Lung (tissue), 11 donors: ENCODE measurements at regions not wholly inside any gene's neighbourhood (a gene's known extent, or its start where the extent isn't known, plus 50 kb on each side); places are given as distances from the start of the nearest gene placed in this dataset.

Experiments
- ATAC-seq: fragments of 200-7000 bp; cut with Tn5 transposase; one replicate; pipeline ENCODE4 v1.9.1; 2020; ENCODE audit warnings: moderate number of reproducible peaks; ENCODE audit not compliant: insufficient read depth, low FRiP score
- DNase-seq, 3 donors: peaks; one replicate each; pipeline ENCODE4 v3.0.0-alpha.2; 2013 to 2017
- H3K27ac ChIP-seq, 2 donors: one replicate each; pipeline ENCODE4 v1.5.1; 2013; ENCODE audit warnings: mild to moderate bottlenecking in 2 of 2, moderate library complexity in 2 of 2, control low read depth in 1 of 2, inconsistent platforms in 1 of 2, low read depth in 1 of 2, low read length in 1 of 2
- H3K27me3 ChIP-seq, 3 donors: one replicate each; pipeline ENCODE4 v1.5.1; 2013; ENCODE audit warnings: low read length in 2 of 3; ENCODE audit not compliant: control insufficient read depth in 3 of 3, insufficient read depth in 3 of 3
- H3K36me3 ChIP-seq, 4 donors: one replicate each; pipeline ENCODE4 v1.5.1; 2013; ENCODE audit warnings: low read length in 4 of 4, mild to moderate bottlenecking in 1 of 4, moderate library complexity in 1 of 4; ENCODE audit not compliant: control insufficient read depth in 4 of 4, insufficient read depth in 4 of 4
- H3K4me1 ChIP-seq, 5 donors: one replicate each; pipeline ENCODE4 v1.5.1; 2013; ENCODE audit warnings: low read length in 5 of 5, mild to moderate bottlenecking in 2 of 5, moderate library complexity in 1 of 5; ENCODE audit not compliant: control insufficient read depth in 5 of 5, insufficient read depth in 5 of 5
- H3K4me3 ChIP-seq: one replicate; pipeline ENCODE4 v1.5.1; 2013; ENCODE audit warnings: mild to moderate bottlenecking, control low read depth, moderate library complexity
- H3K9ac ChIP-seq, 2 donors: one replicate each; pipeline ENCODE4 v1.5.1; 2013; ENCODE audit warnings: low read length in 2 of 2, control low read depth in 1 of 2; ENCODE audit not compliant: insufficient read depth in 1 of 2
- H3K9me3 ChIP-seq, 4 donors: one replicate each; pipeline ENCODE4 v1.5.1; 2013; ENCODE audit warnings: low read length in 3 of 4, mild to moderate bottlenecking in 1 of 4, moderate library complexity in 1 of 4; ENCODE audit not compliant: control insufficient read depth in 4 of 4, insufficient read depth in 3 of 4
- WGBS, 2 donors: extraction: QIAGEN DNeasy Blood & Tissue Kit; methylation state at CpG; one replicate each; pipeline ENCODE4 v1.1.7; 2013; 5-methylcytosine and 5-hydroxymethylcytosine counted together
- TF ChIP-seq, protein P1 (sequence below): IDR thresholded peaks from 2 replicates; pipeline ENCODE4 v1.5.1; 2012; ENCODE audit warnings: mild to moderate bottlenecking; ENCODE audit errors: control extremely low read depth, extremely low read depth
- donor health status: control.
- donor health status: control.
- donor health status: Bipolar disorder and iron deficiency.
- donor health status: healthy.
- donor health status: DM: yes; HTN: yes; CAD: no.

DNA sequence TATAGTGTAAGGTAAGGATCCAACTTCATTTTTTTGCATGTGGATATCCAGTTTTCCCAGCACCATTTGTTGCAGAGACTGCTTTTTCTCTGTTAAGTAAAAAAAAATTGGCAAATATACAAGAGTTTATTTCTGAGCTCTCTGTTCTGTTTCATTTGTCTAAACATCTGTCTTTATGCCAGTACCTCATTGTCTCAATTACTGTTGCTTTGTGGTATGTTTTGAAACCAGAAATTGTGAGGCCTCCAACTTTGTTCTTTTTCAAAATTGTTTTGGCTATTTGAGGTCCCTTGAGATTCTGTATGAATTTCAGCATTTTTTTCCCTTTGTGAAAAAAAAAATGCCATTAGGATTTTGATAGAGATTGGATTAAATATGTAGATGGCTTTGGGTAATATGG, 150.5 kb downstream of the MINAR1 start:
- no peak for ATAC-seq
- Histone ChIP-seq H3K27me3 (no peaks in the 10 kb centered on the region), H3K36me3 (no peaks in the 10 kb centered on the region), H3K9ac (no peak overlapping the region), H3K27ac (no peak overlapping the region), H3K9me3 (no peaks in the 10 kb centered on the region), H3K4me3 (no peak overlapping the region), H3K4me1 (no peaks in the 10 kb centered on the region)
- DNase-seq: no peak
- TF ChIP-seq, protein P1, sequence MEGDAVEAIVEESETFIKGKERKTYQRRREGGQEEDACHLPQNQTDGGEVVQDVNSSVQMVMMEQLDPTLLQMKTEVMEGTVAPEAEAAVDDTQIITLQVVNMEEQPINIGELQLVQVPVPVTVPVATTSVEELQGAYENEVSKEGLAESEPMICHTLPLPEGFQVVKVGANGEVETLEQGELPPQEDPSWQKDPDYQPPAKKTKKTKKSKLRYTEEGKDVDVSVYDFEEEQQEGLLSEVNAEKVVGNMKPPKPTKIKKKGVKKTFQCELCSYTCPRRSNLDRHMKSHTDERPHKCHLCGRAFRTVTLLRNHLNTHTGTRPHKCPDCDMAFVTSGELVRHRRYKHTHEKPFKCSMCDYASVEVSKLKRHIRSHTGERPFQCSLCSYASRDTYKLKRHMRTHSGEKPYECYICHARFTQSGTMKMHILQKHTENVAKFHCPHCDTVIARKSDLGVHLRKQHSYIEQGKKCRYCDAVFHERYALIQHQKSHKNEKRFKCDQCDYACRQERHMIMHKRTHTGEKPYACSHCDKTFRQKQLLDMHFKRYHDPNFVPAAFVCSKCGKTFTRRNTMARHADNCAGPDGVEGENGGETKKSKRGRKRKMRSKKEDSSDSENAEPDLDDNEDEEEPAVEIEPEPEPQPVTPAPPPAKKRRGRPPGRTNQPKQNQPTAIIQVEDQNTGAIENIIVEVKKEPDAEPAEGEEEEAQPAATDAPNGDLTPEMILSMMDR: no peak

- H3K36me3 ChIP-seq: no peaks in the 10 kb centered on the region
- peaks cover 0 to 10% (median 5%) of the 10 kb centered on the region in 3 donors for H3K27me3 ChIP-seq
- H3K27ac ChIP-seq: no peak overlapping the region
- DNase-seq (no peak), ATAC-seq (no peak)
- H3K9me3 ChIP-seq: no peaks in the 10 kb centered on the region
- WGBS, 2 donors: 74 to 78% methylated on average over 6 of the region's 6 CpGs
- no peak overlapping the region for H3K4me3 ChIP-seq
- no peaks in the 10 kb centered on the region for H3K4me1 ChIP-seq
- TF ChIP-seq, protein P1: no peak
- no peak overlapping the region for H3K9ac ChIP-seq
Measured at GRCh38 chr15:79592126-79592525, 160.0 kb downstream of the MINAR1 start.

DNA sequence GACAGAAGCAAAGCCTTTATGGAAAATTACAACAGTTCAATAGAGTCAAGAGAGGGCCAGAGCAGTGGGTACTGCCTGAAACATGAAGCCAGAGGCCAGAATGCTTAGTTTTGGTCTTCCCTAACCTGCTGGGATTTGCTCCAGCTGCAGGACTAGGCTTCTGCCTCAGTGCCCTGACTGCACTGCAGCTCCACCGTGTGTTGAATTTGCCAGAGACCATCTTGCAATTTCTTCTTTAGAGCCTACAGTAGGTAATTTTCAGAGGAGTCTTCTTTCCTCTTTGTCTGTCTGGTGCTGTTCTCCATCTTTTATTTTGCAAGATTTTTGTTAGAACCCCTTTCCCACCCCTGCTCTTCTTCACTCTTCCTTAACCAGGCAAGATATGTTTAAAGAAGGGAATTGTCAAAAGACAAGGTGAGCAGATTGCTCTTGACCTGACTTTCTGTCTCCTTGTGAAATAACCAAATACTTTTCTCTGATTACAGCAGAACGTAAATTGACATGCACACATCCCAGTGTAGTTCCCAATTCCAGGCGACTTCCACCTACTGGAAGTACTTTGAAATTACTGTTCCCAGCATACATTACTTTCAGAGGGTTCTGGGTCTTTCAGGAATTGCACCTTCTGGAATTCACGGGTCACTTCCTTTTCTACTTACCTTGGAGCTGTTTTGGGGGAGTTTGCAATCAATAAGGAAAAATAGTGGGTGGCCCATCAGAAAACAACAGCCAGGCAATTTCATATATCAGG, 161.2 kb downstream of the MINAR1 start:
- H3K27ac ChIP-seq: no peak overlapping the region
- 38 to 46% methylated on average over 4 of the region's 4 CpGs for WGBS, 2 donors
- H3K9me3 ChIP-seq: no peaks in the 10 kb centered on the region
- DNase-seq (no peak), ATAC-seq (no peak)
- H3K36me3 ChIP-seq: no peaks in the 10 kb centered on the region
- no peaks in the 10 kb centered on the region for H3K4me1 ChIP-seq
- peaks cover 0 to 13% (median 5%) of the 10 kb centered on the region in 3 donors for H3K27me3 ChIP-seq
- TF ChIP-seq, protein P1: no peak
- H3K9ac ChIP-seq: no peak overlapping the region
- no peak overlapping the region for H3K4me3 ChIP-seq

DNA sequence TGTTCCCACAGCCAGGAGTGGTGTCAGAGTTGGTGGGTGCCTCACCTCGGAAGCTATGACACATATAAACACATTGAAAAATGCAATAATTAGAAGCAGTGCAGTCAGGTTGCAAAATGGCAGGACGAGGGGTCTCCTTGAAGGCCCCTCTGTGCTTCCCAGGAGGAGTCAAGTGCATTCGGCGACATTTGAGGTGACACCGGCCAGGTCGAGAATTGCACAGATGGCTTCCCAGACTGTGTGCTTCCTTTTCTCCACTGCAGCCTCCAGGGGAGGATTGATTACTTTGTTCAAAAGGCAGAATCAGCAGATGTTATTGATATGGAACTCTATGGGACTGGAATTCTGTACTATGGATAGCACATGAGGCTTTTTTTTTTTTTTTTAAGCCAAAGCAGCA, 163.2 kb downstream of the MINAR1 start:
- H3K27ac ChIP-seq: no peak overlapping the region
- DNase-seq: no peak
- H3K4me1 ChIP-seq: no peaks in the 10 kb centered on the region
- WGBS, 2 donors: 81 to 88% methylated on average over 6 of the region's 6 CpGs
- TF ChIP-seq, protein P1: no peak
- H3K27me3 ChIP-seq: peaks cover 0 to 5% (median 0%) of the 10 kb centered on the region in 3 donors
- no peak overlapping the region for H3K4me3 ChIP-seq
- ATAC-seq: no peak
- H3K9me3 ChIP-seq: no peaks in the 10 kb centered on the region
- H3K36me3 ChIP-seq: no peaks in the 10 kb centered on the region
- H3K9ac ChIP-seq: no peak overlapping the region
